ENCODE measurements at regions not wholly inside any gene's neighbourhood (a gene's known extent, or its start where the extent isn't known, plus 50 kb on each side); places are given as distances from the start of the nearest gene placed in this dataset.

- no peak for DNase-seq (ENCODE audit: low spot score)
Measured at GRCh38 chr10:128221807-128222206, 95.6 kb upstream of the MKI67 start.

DNA sequence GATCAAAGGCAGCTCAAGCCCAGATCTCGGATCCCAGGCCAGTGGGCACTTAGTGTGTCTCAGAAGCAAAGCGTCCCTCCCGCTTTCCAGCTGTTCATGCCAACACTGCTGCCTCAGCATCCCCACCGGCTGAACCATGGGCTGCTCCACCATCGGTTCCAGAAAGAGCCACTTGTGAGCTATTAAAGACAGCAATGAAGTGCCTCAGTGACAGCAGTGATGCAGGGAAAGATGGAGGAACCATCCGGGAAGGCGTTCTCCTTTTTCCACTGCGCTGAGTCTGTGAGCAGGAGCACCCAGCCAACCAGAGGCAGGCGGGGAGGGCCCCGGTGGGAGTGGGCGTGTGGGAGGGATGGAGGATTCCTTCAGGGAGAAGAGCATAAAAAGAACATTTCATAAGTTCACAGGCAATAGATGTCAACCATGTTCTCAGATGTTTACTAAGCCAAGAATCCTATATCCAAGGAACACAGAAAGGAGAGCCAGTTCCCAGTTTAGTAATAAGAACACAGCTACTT, 96.2 kb upstream of the MKI67 start:
- DNase-seq (ENCODE audit: low spot score): no peak

- no peak for DNase-seq (ENCODE audit: low spot score)
Measured at GRCh38 chr10:128230401-128230800, 104.2 kb upstream of the MKI67 start.

- no peak for DNase-seq (ENCODE audit: low spot score)
Measured at GRCh38 chr10:128233422-128233821, 107.2 kb upstream of the MKI67 start.

DNA sequence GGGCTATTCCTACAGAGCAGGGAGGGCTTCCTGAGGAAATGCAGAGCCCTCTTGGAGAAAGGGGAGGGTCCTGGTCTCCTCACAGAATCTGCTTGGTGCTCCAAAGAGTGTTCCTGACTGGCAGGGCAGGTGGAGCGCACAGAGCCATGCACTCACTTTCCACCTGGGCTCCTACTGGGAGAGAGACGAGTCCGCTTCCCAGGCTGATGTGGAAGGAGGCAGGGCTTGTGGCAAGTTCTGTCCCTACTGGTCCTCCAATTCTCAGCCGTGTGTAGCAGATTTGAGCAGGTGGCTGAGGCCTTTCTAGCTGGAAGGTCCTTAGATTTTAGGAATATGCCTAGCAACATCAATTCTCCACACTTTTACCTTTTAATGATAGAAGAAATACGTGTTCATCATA, 111.5 kb upstream of the MKI67 start:
- no peak for DNase-seq (ENCODE audit: low spot score)

DNA sequence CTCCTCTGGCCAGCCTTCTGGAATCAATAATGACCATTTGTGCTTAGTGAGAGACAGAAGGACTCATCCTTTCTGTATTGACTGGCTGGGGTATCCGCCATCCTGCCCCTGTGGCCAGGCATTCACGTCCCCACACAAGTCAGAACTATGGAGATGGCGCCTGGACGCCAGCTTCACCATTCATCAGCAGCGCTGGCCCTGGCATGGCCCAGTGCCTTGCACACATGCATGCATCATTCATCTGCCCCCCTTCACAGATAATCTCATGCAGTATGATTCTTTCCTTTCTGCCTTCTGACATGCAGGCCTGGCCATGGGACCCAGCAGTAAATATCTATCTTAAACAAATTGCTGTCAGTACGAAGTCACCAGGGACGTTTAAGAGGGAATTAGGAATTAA, 114.8 kb upstream of the MKI67 start:
- DNase-seq (ENCODE audit: low spot score): no peak

DNA sequence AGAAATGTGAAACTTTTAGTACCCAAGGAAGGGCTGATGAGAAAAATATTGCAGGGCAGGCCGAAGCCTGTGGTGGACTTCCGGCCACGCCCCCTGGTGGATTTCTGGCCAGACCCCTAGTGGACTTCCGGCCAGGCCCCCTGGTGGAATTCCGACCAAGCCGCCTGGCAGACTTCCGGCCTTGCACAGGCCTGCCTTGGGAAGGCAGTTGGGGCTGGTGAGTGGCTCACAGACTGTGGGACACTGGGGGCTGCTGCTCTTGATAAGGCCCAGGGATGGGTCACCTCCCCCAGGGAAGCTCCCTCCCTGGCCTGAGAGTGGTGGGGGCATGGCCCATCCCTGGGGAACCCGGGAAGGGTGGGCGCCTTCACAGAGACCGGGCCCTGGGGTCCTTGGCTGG, 116.4 kb upstream of the MKI67 start:
- no peak for DNase-seq (ENCODE audit: low spot score)

DNA sequence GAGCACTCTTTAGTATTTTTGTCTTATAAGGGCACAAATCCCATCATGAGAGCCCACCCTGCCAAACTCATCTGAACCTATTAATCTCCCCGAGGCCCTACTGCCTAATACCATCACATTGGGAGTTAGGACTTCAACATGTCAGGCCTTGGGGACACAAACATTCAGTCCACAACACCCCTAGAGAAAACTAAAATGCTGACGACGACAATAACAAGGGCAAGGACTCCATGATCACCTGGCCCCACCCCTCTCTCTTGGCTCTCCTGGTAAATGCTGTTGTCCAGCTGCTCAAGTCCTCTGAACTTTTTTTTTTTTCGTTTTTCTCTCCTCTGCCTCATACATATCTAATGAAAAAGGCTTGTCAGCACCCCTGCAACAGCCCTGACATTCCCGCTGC, 118.8 kb upstream of the MKI67 start:
- no peak for DNase-seq (ENCODE audit: low spot score)

GRCh38 chr10:128247576-128247975, 121.4 kb upstream of the MKI67 start:
- no peak for DNase-seq (ENCODE audit: low spot score)

DNA sequence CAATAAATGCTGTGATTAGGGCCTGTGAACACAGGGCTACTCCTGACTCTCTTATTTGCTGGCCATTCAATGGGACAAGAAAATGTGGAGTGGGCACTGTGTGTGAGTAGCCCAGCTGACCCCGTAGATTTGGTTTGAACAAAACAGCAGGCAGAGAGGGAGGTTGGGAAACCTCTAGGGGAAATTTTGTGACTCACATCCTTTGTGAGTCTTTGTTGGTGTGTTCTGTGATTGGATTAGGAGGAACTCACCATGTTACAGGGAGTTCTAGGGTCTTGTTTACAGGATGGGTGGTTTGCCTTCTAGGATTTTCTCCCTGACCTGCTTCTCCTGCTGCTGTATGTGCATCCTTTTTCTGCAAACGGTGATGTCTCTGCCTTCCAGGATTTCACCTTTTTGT, 128.3 kb upstream of the MKI67 start:
- DNase-seq (ENCODE audit: low spot score): no peak

GRCh38 chr10:128257428-128257827, 131.2 kb upstream of the MKI67 start:
- no peak for DNase-seq (ENCODE audit: low spot score)

DNA sequence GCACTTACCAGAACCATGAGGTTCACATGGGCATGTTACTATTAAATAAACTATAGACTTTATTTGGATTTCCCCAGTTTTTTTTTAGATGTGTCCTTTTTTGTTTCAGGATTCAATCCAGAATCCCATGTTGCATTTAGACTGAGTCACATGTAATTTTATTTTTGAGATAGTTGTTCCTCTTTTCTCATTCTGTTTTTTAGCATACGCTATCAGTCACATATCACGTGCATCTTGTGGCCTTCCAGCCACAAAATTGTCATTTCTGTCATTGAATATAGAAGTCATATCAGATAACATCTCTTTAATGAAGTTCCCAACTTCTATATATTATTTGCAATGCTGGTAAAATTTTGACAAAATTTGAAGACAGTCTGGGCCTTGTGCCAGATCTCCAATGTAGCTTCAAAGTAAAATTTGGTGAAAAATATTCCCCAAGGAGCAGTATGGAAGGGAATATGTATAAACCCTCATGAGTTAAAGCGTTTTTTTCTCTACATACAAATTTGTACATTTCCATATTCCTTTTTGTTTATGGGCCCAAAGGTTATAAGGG, 132.3 kb upstream of the MKI67 start:
- DNase-seq (ENCODE audit: low spot score): no peak

GRCh38 chr10:128263891-128264688, 137.9 kb upstream of the MKI67 start:
- DNase-seq (ENCODE audit: low spot score): peak; percentile 3

DNA sequence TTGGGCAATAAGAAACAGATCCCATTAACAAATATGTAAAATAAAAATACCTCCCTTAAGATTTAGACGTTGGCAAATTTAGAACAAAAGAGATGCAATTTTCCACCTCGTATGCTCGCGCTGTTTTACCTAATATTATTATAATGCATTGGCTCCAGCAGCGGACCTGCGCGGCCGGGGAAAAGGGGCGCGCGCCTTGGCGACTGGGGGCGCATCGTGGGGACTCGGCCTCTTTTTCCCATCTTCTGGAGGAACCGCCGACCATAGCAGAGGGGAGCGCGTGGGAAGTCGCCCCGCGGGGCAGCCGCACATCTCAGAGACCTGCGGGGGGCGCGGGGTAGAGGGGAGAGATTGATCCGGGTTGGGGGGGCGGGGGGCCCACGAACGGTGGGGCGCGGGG, 139.4 kb upstream of the MKI67 start:
- no peak for DNase-seq (ENCODE audit: low spot score)

- no peak for DNase-seq (ENCODE audit: low spot score)
Measured at GRCh38 chr10:128267581-128267980, 141.4 kb upstream of the MKI67 start.

DNA sequence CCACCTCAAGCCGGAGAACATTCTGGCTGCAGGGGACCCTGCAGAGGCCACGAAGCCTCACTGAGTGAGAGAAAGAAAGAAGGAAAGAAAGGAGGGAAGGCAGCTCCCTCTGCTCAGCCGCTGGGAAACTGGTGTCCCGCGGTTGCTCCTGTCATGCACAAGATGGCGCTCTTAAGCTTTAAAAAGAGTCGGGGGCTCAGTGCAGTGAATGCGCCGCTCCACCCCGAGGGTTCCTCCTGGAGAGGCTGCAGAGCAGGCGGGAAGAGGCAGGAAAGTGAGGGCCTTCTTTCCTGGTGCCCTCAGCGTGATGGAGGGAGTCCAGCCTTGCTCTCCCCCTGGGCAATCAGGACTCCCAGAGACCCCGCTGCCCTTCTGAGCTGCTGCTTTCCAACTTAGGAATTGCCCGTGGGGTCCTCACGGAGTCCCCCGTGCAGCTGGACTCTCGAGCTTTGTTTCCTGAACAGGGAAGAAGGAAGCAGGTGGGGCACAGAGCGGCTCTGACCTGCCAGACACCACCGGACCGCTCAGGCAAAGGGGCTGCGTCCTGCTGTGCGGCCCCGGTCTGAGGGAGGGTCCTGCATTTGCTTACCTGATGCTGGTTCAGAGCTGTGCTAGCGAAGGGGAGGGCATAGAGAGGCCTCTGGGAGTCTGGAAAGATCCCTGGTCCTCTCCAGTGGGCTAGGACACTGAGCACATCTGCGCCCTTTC, 141.9 kb upstream of the MKI67 start:
- DNase-seq (ENCODE audit: low spot score): no peak

- peak; percentile 15 for DNase-seq (ENCODE audit: low spot score)
Measured at GRCh38 chr10:128274938-128275337, 148.7 kb upstream of the MKI67 start.

DNA sequence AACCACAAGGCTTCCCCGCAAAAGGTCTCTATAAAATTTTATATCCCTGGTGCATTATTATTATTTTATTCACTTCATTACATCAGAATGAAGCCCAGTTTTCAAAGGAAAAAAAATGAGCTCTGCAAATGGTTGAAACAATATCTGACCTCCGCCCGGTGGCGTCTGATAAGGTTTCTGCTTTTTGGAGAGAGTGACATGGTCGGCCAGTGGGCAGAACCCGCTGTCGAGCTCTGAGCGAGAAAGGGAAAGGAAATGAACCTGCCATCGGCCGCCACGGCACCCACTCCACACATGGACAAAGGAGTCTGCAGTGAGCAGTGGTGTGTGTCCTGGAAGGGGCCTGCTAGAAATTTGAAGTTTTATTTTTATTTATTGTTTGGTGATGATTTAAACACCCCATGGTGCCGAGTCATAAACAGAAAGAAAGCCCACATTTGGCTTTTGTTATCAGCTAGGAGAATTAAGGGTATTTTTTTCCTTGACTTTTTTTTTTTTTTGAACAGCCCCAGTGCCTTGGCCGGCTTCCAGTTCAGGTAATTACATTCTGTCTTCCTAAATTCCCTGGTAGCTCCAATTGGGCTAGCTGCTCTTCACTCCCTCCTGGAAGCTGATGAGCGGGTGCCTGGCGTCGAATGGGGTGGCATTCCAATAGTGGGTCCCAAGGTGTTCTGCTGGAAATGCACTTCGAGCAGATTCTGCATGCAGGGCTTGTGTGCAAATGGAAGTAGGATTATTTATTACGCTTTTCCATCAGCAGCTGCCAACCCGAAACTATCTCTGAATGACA, 149.4 kb upstream of the MKI67 start:
- peak; percentile 18 for DNase-seq (ENCODE audit: low spot score)

- DNase-seq (ENCODE audit: low spot score): no peak
Measured at GRCh38 chr10:128277267-128277840, 151.1 kb upstream of the MKI67 start.

- no peak for DNase-seq (ENCODE audit: low spot score)
Measured at GRCh38 chr10:128278362-128278761, 152.1 kb upstream of the MKI67 start.

DNA sequence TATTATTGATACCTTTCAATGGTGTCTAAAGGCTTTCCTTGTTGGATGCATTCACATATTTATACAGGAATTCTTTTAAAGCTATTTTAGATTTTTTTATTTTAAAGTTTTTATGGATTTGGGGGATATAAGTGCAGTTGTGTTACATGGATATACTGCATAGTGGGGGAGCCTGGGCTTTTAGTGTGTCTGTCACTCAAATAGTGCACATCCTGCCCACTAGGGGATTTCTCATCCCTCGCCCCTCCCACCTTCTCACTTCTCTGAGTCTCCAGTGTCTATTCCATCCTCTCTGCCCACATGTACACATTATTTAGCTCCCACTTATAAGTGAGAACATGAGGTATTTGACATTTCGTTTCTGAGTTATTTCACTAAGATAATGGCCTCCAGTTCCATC, 154.0 kb upstream of the MKI67 start:
- no peak for DNase-seq (ENCODE audit: low spot score)

- DNase-seq (ENCODE audit: low spot score): no peak
Measured at GRCh38 chr10:128281343-128281742, 155.1 kb upstream of the MKI67 start.
